Heart right ventricle (tissue), 16 donors: ENCODE measurements at regions not wholly inside any gene's neighbourhood (a gene's known extent, or its start where the extent isn't known, plus 50 kb on each side); places are given as distances from the start of the nearest gene placed in this dataset.

Source experiments
- ATAC-seq, 8 donors: fragments of 200-7000 bp; cut with Tn5 transposase; one replicate each; pipeline ENCODE4 v1.9.1; 2020; ENCODE audit warnings: mild to moderate bottlenecking in 8 of 8, moderate library complexity in 8 of 8, moderate number of reproducible peaks in 1 of 8
- DNase-seq, 2 donors: peaks; one replicate each; pipeline ENCODE4 v3.0.0-alpha.2; 2020
- H3K27ac ChIP-seq, 10 donors: fragments of 200-600 bp; sonication (generic) in 2 of 10; one replicate each; pipeline versions ENCODE4 v1.5.0 to v1.8.0; 2020 to 2022; ENCODE audit warnings: mild to moderate bottlenecking in 3 of 10
- H3K27me3 ChIP-seq, 7 donors: fragments of 200-600 bp; one replicate each; pipeline ENCODE4 v1.8.0; 2021 to 2022; ENCODE audit warnings: mild to moderate bottlenecking in 2 of 7
- H3K36me3 ChIP-seq, 9 donors: fragments of 200-600 bp; sonication (generic) in 1 of 9; one replicate each; pipeline versions ENCODE4 v1.5.0 to v1.8.0; 2020 to 2022; ENCODE audit warnings: mild to moderate bottlenecking in 2 of 9
- H3K4me1 ChIP-seq, 9 donors: fragments of 200-600 bp; sonication (generic) in 1 of 9; one replicate each; pipeline versions ENCODE4 v1.5.0 to v1.8.0; 2020 to 2022; ENCODE audit warnings: mild to moderate bottlenecking in 4 of 9
- H3K4me3 ChIP-seq, 10 donors: fragments of 200-600 bp; sonication (generic) in 2 of 10; one replicate each; pipeline versions ENCODE4 v1.5.0 to v1.8.0; 2020 to 2022; ENCODE audit warnings: mild to moderate bottlenecking in 7 of 10, moderate library complexity in 2 of 10
- H3K9me3 ChIP-seq, 11 donors: fragments of 200-600 bp in 10 of 11; sonication (generic) in 2 of 11; one replicate each; pipeline versions ENCODE4 v1.5.0 to v1.8.0; 2013 to 2022; ENCODE audit warnings: mild to moderate bottlenecking in 2 of 11, control low read depth in 1 of 11, moderate library complexity in 1 of 11
- WGBS, 2 donors: extraction: QIAGEN DNeasy Blood & Tissue Kit; methylation state at CpG; one replicate each; pipeline ENCODE4 v1.1.7; 2013; ENCODE audit warnings: inconsistent platforms in 1 of 2; 5-methylcytosine and 5-hydroxymethylcytosine counted together
- intact Hi-C, 10 donors: fragments of 100-400 bp; cut with DNase I; formaldehyde crosslinking; loops; one replicate each; pipeline versions ENCODE4 v1.11.1 to v1.14.2; 2022
- TF ChIP-seq, protein P1 (sequence below), 9 donors: fragments of 200-600 bp; sonication (generic) in 2 of 9; IDR thresholded peaks; one replicate each; pipeline versions ENCODE4 v1.5.0 to v1.8.0; 2021 to 2022; ENCODE audit warnings: antibody characterized with exemption in 9 of 9, mild to moderate bottlenecking in 5 of 9, moderate library complexity in 1 of 9
- donor health status: Arrhythmogenic right ventricular cardiomyopathy.
- donor health status: ischemic (EF 13 %, LVEDD 7.1; RV severe dilation, severe dysfunction).
- donor health status: healthy with polysubstance abuse.
- donor health status: DM: no; HTN: yes; CAD: no.
- donor health status: DM: no; HTN: no; CAD: no.
- donor health status: ischemic (EF 25% LVEDD 6.9; RV normal size, moderate dysfunction).
- donor health status: ischemic (EF 25% LVEDD 5.7; RV mildly dilated, moderate dysfunction).
- donor health status: healthy.
- donor health status: DM: yes; HTN: yes; CAD: no.
- donor health status: Ischemic cardiomyopathy.
- donor health status: ischemic (EF 35%, LVEDD 5.7; RV mildly dilated, moderate dysfunction).
- donor health status: nonischemic (EF 11% LVEDD 7.7; RV severe dilation, severe dysfunction).
- donor health status: DM: yes; HTN: yes; CAD: no.
- donor health status: PGD.
- donor health status: ischemic (EF 29% LVEDD 5.4; RV normal size, mild dysfunction).
- donor health status: nonischemic (EF 23%, LVEDD 6.1; RV moderate dilation, normal function).

DNA sequence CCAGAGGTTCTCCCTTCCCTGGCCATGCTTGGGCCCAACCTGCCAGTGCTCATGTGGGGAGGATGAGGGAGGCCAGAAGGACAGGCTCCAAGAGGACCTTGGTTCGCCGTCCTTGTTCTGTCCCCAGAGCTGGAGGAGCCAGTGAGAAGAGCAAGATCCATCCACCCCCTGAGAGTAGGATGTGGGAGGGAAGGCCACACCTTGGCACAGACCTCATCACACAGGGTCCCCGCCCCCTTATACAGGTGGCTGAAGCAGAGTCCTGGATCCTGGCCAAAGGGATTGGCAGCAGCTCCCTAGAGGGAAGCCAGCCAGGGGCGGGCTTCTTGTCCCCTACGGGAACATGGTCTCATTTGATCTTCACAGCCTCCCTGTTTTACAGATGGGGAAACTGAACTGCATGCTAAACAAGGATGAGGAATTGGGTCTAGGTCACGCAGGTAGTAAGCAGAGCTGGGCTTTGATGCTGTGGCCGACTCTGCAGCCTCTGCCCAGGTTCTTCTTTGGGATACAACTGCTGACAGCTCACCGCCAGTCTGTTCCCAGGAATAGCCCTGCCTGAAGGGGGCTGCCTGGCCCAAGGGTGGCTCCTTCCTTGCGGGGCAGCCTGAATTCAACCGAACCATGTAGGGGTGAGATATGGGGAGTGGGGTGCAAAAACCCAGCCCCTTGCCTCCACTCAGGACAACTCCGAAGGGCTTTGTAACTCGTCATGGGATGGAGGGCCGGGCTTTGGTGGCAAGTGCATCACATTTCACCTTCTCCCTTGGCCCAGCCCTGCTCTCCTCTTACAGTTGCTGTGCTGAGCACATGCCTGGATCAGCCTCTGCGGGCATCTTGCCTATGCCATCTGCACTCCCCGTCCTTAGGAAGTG lies 62.2 kb upstream of the KDM7A start:
- Histone ChIP-seq H3K4me1 (peaks cover 0 to 22% (median 8%) of the 10 kb centered on the region in 9 donors), H3K36me3 (no peaks in the 10 kb centered on the region), H3K4me3 (no peak overlapping the region), H3K27ac (no peak overlapping the region), H3K27me3 (no peaks in the 10 kb centered on the region), H3K9me3 (no peaks in the 10 kb centered on the region)
- 62 to 73% methylated on average over 15 of the region's 15 CpGs for WGBS, 2 donors
- DNase-seq: no peak
- TF ChIP-seq, protein P1, sequence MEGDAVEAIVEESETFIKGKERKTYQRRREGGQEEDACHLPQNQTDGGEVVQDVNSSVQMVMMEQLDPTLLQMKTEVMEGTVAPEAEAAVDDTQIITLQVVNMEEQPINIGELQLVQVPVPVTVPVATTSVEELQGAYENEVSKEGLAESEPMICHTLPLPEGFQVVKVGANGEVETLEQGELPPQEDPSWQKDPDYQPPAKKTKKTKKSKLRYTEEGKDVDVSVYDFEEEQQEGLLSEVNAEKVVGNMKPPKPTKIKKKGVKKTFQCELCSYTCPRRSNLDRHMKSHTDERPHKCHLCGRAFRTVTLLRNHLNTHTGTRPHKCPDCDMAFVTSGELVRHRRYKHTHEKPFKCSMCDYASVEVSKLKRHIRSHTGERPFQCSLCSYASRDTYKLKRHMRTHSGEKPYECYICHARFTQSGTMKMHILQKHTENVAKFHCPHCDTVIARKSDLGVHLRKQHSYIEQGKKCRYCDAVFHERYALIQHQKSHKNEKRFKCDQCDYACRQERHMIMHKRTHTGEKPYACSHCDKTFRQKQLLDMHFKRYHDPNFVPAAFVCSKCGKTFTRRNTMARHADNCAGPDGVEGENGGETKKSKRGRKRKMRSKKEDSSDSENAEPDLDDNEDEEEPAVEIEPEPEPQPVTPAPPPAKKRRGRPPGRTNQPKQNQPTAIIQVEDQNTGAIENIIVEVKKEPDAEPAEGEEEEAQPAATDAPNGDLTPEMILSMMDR (IDR thresholded peaks at IDR 0.05): no peak
- no peak for ATAC-seq
- intact Hi-C loops: no loop called here

DNA sequence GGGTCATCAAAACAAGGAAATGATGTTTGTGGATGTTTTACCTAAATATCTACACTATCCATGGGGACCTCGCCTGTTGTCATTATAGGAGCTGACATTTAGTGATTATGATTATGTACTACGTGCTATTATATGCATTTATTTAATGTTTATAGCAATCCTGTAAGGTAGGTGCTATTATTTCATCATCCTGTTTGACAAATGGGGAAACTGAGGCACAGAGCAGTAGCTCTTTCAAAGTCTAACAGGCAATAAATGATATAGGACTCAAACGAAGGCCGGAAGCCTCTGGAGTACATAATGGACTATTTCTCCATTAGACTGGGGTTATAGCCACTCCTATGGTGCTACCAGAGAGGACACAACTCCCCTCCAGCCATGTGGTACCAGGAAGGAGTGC lies 60.6 kb upstream of the KDM7A start:
- H3K4me3 ChIP-seq: no peak overlapping the region
- ATAC-seq (no peak), DNase-seq (no peak)
- no peaks in the 10 kb centered on the region for H3K9me3 ChIP-seq
- intact Hi-C loops: no loop called here
- no peaks in the 10 kb centered on the region for H3K27me3 ChIP-seq
- H3K27ac ChIP-seq: no peak overlapping the region
- TF ChIP-seq, protein P1 (IDR thresholded peaks at IDR 0.05): no peak
- H3K4me1 ChIP-seq: peaks cover 0 to 15% (median 5%) of the 10 kb centered on the region in 9 donors
- no peaks in the 10 kb centered on the region for H3K36me3 ChIP-seq
- WGBS, 2 donors: 92 to 95% methylated on average over 4 of the region's 4 CpGs

DNA sequence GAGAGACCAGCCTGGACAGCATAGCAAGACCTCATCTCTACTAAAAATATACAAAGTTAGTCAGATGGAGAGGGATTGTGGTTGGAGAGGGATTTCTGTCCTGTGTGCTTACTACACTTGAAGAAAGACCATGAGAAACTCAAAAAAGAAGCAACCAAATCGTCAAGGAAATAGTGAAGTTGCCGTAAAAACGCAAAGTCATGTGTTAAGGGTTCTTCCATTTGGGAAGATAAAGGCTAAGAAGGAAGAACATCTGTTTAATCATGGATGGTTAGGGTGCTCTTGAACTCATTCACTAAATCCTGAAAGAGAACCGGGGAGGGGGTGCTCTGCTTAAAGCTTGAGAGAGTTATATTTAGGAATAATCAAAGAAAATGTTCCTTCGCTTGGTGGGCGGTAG lies 59.8 kb upstream of the KDM7A start:
- intact Hi-C loops: no loop called here
- ATAC-seq: no peak

DNA sequence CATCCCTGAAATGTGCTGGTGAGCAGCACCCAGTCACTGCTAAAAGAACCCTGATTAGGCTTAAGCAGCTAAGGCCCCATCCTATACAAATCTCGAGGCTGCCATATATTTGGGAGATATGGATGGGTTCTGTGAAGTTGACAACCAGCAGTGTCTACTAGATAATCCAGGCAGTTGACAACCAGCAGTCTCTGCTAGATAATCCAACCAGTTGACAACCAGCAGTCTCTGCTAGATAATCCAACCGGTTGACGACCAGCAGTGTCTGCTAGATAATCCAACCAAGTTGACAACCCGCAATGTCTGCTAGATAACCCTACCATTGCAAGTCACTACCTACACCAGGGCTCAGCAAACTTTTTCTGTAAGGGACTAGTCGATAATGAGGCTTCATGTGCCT lies 58.3 kb upstream of the KDM7A start:
- Histone ChIP-seq H3K27me3 (peaks cover 0 to 4% (median under 1%) of the 10 kb centered on the region in 7 donors), H3K36me3 (no peaks in the 10 kb centered on the region), H3K4me1 (peaks cover 0 to 26% (median 8%) of the 10 kb centered on the region in 9 donors), H3K27ac (no peak overlapping the region), H3K9me3 (no peaks in the 10 kb centered on the region), H3K4me3 (no peak overlapping the region)
- WGBS, 2 donors: 69 to 74% methylated on average over 5 of the region's 5 CpGs
- no peak for DNase-seq
- intact Hi-C loops: no loop called here
- ATAC-seq: no peak
- TF ChIP-seq, protein P1 (IDR thresholded peaks at IDR 0.05): no peak

More for the DNA sequence above, 59.8 kb upstream of the KDM7A start:
- H3K4me1 ChIP-seq: peaks cover 0 to 15% (median 0%) of the 10 kb centered on the region in 9 donors
- H3K36me3 ChIP-seq: no peaks in the 10 kb centered on the region
- no peak for DNase-seq
- no peak overlapping the region for H3K27ac ChIP-seq
- TF ChIP-seq, protein P1 (IDR thresholded peaks at IDR 0.05): no peak
- no peaks in the 10 kb centered on the region for H3K9me3 ChIP-seq
- WGBS, 2 donors: 89 to 93% methylated on average over 6 of the region's 6 CpGs
- H3K4me3 ChIP-seq: no peak overlapping the region
- no peaks in the 10 kb centered on the region for H3K27me3 ChIP-seq
